WTC11 (cell line): ENCODE measurements at regions not wholly inside any gene's neighbourhood (a gene's known extent, or its start where the extent isn't known, plus 50 kb on each side); places are given as distances from the start of the nearest gene placed in this dataset.

Experiments used
- ATAC-seq: fragments of 200-7000 bp; cut with Tn5 transposase; 2 replicates; pipeline ENCODE4 v1.10.0; 2021; ENCODE audit warnings: mild to moderate bottlenecking, moderate library complexity
- CTCF ChIA-PET: fragments of 300-600 bp; sonication (Branson Sonifier 250); formaldehyde crosslinking; loops from one replicate; lab custom pipeline; 2021; ENCODE audit warnings: antibody characterized with exemption; lab: Charles Lee
- POLR2A ChIA-PET: fragments of 350-600 bp; sonication (Branson Sonifier 250); formaldehyde crosslinking; loops from one replicate; lab custom pipeline; 2021; ENCODE audit warnings: antibody characterized with exemption; lab: Charles Lee
- DNase-seq: peaks from one replicate; pipeline ENCODE4 v3.0.0; 2021; ENCODE audit warnings: low spot score
- H3K27ac Mint-ChIP-seq: 2 replicates; pipeline ENCODE4 v1.8.0; 2021; ENCODE audit warnings: mixed read lengths
- H3K27me3 Mint-ChIP-seq: 2 replicates; pipeline ENCODE4 v1.8.0; 2021; ENCODE audit warnings: low read depth, mild to moderate bottlenecking, moderate library complexity, mixed read lengths
- H3K36me3 Mint-ChIP-seq: 2 replicates; pipeline ENCODE4 v1.8.0; 2021; ENCODE audit warnings: mixed read lengths
- H3K4me1 Mint-ChIP-seq: 2 replicates; pipeline ENCODE4 v1.8.0; 2022; ENCODE audit warnings: mixed read lengths
- H3K4me3 Mint-ChIP-seq: 2 replicates; pipeline ENCODE4 v1.8.0; 2021; ENCODE audit warnings: mild to moderate bottlenecking, moderate library complexity, mixed read lengths
- H3K9me3 Mint-ChIP-seq: 2 replicates; pipeline ENCODE4 v1.8.0; 2021; ENCODE audit warnings: mixed read lengths
- CREM ChIP-seq: sonication (generic); formaldehyde crosslinking; IDR thresholded peaks from 2 replicates; pipeline ENCODE4 v1.8.1; 2022; ENCODE audit warnings: mild to moderate bottlenecking, missing genetic modification reagents, moderate library complexity
- CTCF ChIP-seq: fragments of 200-600 bp; IDR thresholded peaks from 2 replicates; pipeline ENCODE4 v1.8.0; 2022; ENCODE audit warnings: antibody characterized with exemption
- ELF4 ChIP-seq: sonication (generic); formaldehyde crosslinking; IDR thresholded peaks from 2 replicates; pipeline ENCODE4 v1.8.1; 2022; ENCODE audit warnings: low read depth, mild to moderate bottlenecking, moderate library complexity, missing genetic modification reagents
- ETV6 ChIP-seq: sonication (generic); formaldehyde crosslinking; IDR thresholded peaks from 2 replicates; pipeline ENCODE4 v1.8.1; 2022; ENCODE audit warnings: mild to moderate bottlenecking, missing genetic modification reagents
- IRF1 ChIP-seq: sonication (generic); formaldehyde crosslinking; IDR thresholded peaks from 2 replicates; pipeline ENCODE4 v1.8.0; 2023; ENCODE audit warnings: missing genetic modification reagents
- MXD4 ChIP-seq: fragments of 250-450 bp; sonication (Bioruptor Pico); IDR thresholded peaks from 2 replicates; pipeline ENCODE4 v1.8.0; 2021; ENCODE audit warnings: mild to moderate bottlenecking, moderate library complexity, borderline replicate concordance
- NR1H2 ChIP-seq: sonication (generic); formaldehyde crosslinking; IDR thresholded peaks from 2 replicates; pipeline ENCODE4 v1.9.0; 2021; ENCODE audit warnings: mild to moderate bottlenecking, moderate library complexity, missing genetic modification reagents
- NR3C1 ChIP-seq: sonication (generic); formaldehyde crosslinking; conservative IDR thresholded peaks from 2 replicates; pipeline ENCODE4 v1.8.1; 2023; ENCODE audit warnings: low read depth, mild to moderate bottlenecking, missing genetic modification reagents
- SMAD4 ChIP-seq: sonication (generic); formaldehyde crosslinking; IDR thresholded peaks from 2 replicates; pipeline ENCODE4 v1.8.0; 2022; ENCODE audit warnings: mild to moderate bottlenecking, missing genetic modification reagents
- TEAD1 ChIP-seq: sonication (generic); formaldehyde crosslinking; IDR thresholded peaks from 2 replicates; pipeline ENCODE4 v1.8.0; 2022; ENCODE audit warnings: mild to moderate bottlenecking, missing genetic modification reagents
- TP53 ChIP-seq: sonication (generic); formaldehyde crosslinking; IDR thresholded peaks from 2 replicates; pipeline ENCODE4 v1.8.1; 2023; ENCODE audit warnings: mild to moderate bottlenecking, missing genetic modification reagents
- ZNF138 ChIP-seq: sonication (generic); formaldehyde crosslinking; conservative IDR thresholded peaks from 2 replicates; pipeline ENCODE4 v1.8.1; 2022; ENCODE audit warnings: mild to moderate bottlenecking, moderate library complexity, missing genetic modification reagents
- ZNF219 ChIP-seq: sonication (generic); formaldehyde crosslinking; IDR thresholded peaks from 2 replicates; pipeline ENCODE4 v1.8.0; 2023; ENCODE audit warnings: missing genetic modification reagents, mild to moderate bottlenecking, borderline replicate concordance
- ZNF317 ChIP-seq: sonication (generic); formaldehyde crosslinking; IDR thresholded peaks from 2 replicates; pipeline ENCODE4 v1.8.1; 2023; ENCODE audit warnings: low read depth, mild to moderate bottlenecking, moderate library complexity, missing genetic modification reagents, borderline replicate concordance
- ZNF416 ChIP-seq: fragments of 250-450 bp; sonication (Bioruptor Pico); IDR thresholded peaks from 2 replicates; pipeline ENCODE4 v1.9.0; 2021; ENCODE audit warnings: mild to moderate bottlenecking, inconsistent platforms
- ZNF425 ChIP-seq: fragments of 250-450 bp; sonication (Bioruptor Pico); conservative IDR thresholded peaks from 2 replicates; pipeline ENCODE4 v1.9.0; 2021; ENCODE audit warnings: mild to moderate bottlenecking
- ZNF512 ChIP-seq: sonication (generic); formaldehyde crosslinking; IDR thresholded peaks from 2 replicates; pipeline ENCODE4 v1.8.1; 2022; ENCODE audit warnings: missing genetic modification reagents, borderline replicate concordance
- TF ChIP-seq, protein P1 (sequence below): sonication (generic); formaldehyde crosslinking; IDR thresholded peaks from 2 replicates; pipeline ENCODE4 v1.8.0; 2022; ENCODE audit warnings: mild to moderate bottlenecking, missing genetic modification reagents
- TF ChIP-seq, protein P2 (sequence below): fragments of 250-450 bp; sonication (Bioruptor Pico); IDR thresholded peaks from 2 replicates; pipeline ENCODE4 v1.9.0; 2021; ENCODE audit warnings: mild to moderate bottlenecking
- TF ChIP-seq, protein P3 (sequence below): sonication (generic); formaldehyde crosslinking; IDR thresholded peaks from 2 replicates; pipeline ENCODE4 v1.8.0; 2022; ENCODE audit warnings: mild to moderate bottlenecking, missing genetic modification reagents
- TF ChIP-seq, protein P4 (sequence below): sonication (generic); formaldehyde crosslinking; IDR thresholded peaks from 2 replicates; pipeline ENCODE4 v1.8.1; 2023; ENCODE audit warnings: mild to moderate bottlenecking, missing genetic modification reagents, moderate library complexity

DNA sequence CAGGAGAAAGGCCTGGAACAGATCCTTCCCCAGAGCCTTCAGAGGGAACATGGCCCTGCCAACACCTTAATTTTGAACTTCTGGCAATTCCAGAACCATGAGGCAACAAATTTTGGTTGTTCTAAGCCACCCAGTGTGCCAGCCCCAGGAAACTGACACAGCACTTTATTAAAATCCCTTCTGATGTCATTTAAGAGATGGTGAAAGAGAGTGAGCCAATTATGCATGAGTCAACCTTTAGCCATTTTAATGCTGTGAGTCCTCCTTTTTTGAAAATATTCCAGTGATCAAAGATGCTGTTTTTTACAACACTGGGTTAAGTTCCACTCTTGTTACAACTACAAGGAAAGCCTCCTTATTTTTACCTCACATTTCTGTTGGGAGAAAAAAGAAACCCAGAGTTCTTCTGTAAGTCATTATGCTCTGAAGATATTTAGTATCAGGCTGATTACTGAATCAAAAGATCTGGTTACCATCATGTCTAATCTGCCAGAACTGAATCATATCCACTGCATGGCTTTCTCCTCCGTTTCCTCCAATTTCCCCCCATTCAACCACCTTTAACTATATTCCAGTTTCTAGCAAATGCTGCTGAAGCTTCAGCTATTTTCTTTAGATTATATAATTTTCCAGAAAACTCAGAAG is 235.4 kb downstream of the TXNL1 start:
- H3K4me1 Mint-ChIP-seq: peaks cover 22% of the 10 kb centered on the region
- CTCF ChIA-PET: no interaction called here
- TF ChIP-seq ZNF317: no peak
- TF ChIP-seq, all 79 proteins: peak for 0
- ATAC-seq (no peak), DNase-seq (no peak)
- peaks cover 24% of the 10 kb centered on the region for H3K9me3 Mint-ChIP-seq
- POLR2A ChIA-PET: no interaction called here
- H3K27ac Mint-ChIP-seq: no peak overlapping the region
- no peak overlapping the region for H3K4me3 Mint-ChIP-seq
- H3K27me3 Mint-ChIP-seq: peaks cover 5% of the 10 kb centered on the region; the same call in 1 of the 2 replicates
- H3K36me3 Mint-ChIP-seq: peaks cover 24% of the 10 kb centered on the region

DNA sequence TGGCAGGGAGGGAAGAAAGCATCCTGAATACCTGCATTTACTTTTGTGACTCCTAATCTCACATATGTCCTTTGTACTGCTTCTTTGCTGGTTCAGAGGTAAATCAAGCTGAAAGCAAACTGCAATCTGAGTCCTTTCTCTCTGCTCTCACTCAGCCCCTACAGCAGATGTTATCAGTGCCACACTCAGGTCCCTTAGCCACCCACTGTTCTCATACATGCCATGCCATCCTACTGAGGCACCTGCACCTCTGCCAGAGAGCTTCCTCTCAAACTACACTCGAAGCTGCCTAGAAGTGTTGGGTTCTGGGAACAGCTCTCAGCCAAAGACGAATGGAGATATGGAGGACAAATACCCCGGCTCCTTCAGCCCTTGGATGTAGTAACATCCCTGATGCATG is 244.5 kb downstream of the TXNL1 start:
- ATAC-seq: no peak
- ChIA-PET POLR2A (no interaction called here), CTCF (no interaction called here)
- Mint-ChIP-seq H3K27ac (no peak overlapping the region), H3K4me1 (no peaks in the 10 kb centered on the region), H3K36me3 (no peaks in the 10 kb centered on the region), H3K9me3 (no peaks in the 10 kb centered on the region), H3K4me3 (no peak overlapping the region), H3K27me3 (no peaks in the 10 kb centered on the region)
- DNase-seq: no peak
- TF ChIP-seq IRF1 (CRISPR knock-in tag) (no peak), CTCF (no peak), ELF4 (no peak), TEAD1 (CRISPR knock-in tag) (no peak), ZNF219 (CRISPR knock-in tag) (no peak), SMAD4 (CRISPR knock-in tag) (no peak), NR3C1 (CRISPR knock-in tag) (no peak), MXD4 (CRISPR knock-in tag) (no peak), NR1H2 (no peak), ZNF416 (no peak), ZNF425 (CRISPR knock-in tag) (no peak)
- TF ChIP-seq, protein P1, sequence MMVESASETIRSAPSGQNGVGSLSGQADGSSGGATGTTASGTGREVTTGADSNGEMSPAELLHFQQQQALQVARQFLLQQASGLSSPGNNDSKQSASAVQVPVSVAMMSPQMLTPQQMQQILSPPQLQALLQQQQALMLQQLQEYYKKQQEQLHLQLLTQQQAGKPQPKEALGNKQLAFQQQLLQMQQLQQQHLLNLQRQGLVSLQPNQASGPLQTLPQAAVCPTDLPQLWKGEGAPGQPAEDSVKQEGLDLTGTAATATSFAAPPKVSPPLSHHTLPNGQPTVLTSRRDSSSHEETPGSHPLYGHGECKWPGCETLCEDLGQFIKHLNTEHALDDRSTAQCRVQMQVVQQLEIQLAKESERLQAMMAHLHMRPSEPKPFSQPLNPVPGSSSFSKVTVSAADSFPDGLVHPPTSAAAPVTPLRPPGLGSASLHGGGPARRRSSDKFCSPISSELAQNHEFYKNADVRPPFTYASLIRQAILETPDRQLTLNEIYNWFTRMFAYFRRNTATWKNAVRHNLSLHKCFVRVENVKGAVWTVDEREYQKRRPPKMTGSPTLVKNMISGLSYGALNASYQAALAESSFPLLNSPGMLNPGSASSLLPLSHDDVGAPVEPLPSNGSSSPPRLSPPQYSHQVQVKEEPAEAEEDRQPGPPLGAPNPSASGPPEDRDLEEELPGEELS (CRISPR knock-in tag): no peak
- TF ChIP-seq, protein P2, sequence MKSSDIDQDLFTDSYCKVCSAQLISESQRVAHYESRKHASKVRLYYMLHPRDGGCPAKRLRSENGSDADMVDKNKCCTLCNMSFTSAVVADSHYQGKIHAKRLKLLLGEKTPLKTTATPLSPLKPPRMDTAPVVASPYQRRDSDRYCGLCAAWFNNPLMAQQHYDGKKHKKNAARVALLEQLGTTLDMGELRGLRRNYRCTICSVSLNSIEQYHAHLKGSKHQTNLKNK (CRISPR knock-in tag): no peak

GRCh38 chr18:56391931-56392590 is 246.3 kb downstream of the TXNL1 start:
- H3K4me3 Mint-ChIP-seq: no peak overlapping the region
- no peaks in the 10 kb centered on the region for H3K27me3 Mint-ChIP-seq
- H3K36me3 Mint-ChIP-seq: no peaks in the 10 kb centered on the region
- ChIA-PET POLR2A (no interaction called here), CTCF (no interaction called here)
- H3K27ac Mint-ChIP-seq: no peak overlapping the region
- DNase-seq (no peak), ATAC-seq (no peak)
- H3K4me1 Mint-ChIP-seq: no peaks in the 10 kb centered on the region
- H3K9me3 Mint-ChIP-seq: no peaks in the 10 kb centered on the region
- TF ChIP-seq, protein P3, sequence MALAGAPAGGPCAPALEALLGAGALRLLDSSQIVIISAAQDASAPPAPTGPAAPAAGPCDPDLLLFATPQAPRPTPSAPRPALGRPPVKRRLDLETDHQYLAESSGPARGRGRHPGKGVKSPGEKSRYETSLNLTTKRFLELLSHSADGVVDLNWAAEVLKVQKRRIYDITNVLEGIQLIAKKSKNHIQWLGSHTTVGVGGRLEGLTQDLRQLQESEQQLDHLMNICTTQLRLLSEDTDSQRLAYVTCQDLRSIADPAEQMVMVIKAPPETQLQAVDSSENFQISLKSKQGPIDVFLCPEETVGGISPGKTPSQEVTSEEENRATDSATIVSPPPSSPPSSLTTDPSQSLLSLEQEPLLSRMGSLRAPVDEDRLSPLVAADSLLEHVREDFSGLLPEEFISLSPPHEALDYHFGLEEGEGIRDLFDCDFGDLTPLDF (CRISPR knock-in tag): no peak
- TF ChIP-seq CREM (no peak), ZNF138 (no peak), ZNF512 (CRISPR knock-in tag) (no peak), ETV6 (CRISPR knock-in tag) (no peak), TP53 (CRISPR knock-in tag) (no peak)
- TF ChIP-seq, protein P4, sequence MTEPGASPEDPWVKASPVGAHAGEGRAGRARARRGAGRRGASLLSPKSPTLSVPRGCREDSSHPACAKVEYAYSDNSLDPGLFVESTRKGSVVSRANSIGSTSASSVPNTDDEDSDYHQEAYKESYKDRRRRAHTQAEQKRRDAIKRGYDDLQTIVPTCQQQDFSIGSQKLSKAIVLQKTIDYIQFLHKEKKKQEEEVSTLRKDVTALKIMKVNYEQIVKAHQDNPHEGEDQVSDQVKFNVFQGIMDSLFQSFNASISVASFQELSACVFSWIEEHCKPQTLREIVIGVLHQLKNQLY (CRISPR knock-in tag): no peak
